ENCODE measurements at regions not wholly inside any gene's neighbourhood (a gene's known extent, or its start where the extent isn't known, plus 50 kb on each side); places are given as distances from the start of the nearest gene placed in this dataset.

- TF ChIP-seq CTCF (IDR thresholded peaks at IDR 0.05; ENCODE audit: low read depth, low read length, poor library complexity, severe bottlenecking) (no peak), EZH2phosphoT487 (IDR thresholded peaks at IDR 0.05; ENCODE audit: borderline replicate concordance, low read length) (no peak)
Observed at GRCh38 chr6:14047151-14047740, 70.3 kb upstream of the CD83 start.
